CD4-positive, alpha-beta T cell treated with Interleukin-4 for 4 hours (primary cell): ENCODE measurements at regions not wholly inside any gene's neighbourhood (a gene's known extent, or its start where the extent isn't known, plus 50 kb on each side); places are given as distances from the start of the nearest gene placed in this dataset.
"Not testable (repeated sequence)": the region's sequence is repeated elsewhere in the genome, so short reads cannot be mapped to it uniquely, and the experiment has no call there.

Source experiments
- DNase-seq: peaks from one replicate; pipeline ENCODE4 v3.0.0-alpha.2; 2020

- no peak for DNase-seq
Measured at GRCh38 chr2:142827170-142827569, 50.3 kb upstream of the KYNU start.

- no peak for DNase-seq
Measured at GRCh38 chr2:142825861-142826260, 51.6 kb upstream of the KYNU start.

GRCh38 chr2:142824756-142825155 is 52.7 kb upstream of the KYNU start:
- DNase-seq, result no peak

GRCh38 chr2:142822190-142822589 is 55.3 kb upstream of the KYNU start:
- DNase-seq, result no peak

- DNase-seq, result no peak
Measured at GRCh38 chr2:142819411-142819810, 58.1 kb upstream of the KYNU start.

- DNase-seq, result no peak
Measured at GRCh38 chr2:142815375-142815774, 62.1 kb upstream of the KYNU start.

GRCh38 chr2:142813830-142814829 is 63.3 kb upstream of the KYNU start:
- DNase-seq, result no peak

GRCh38 chr2:142811644-142812043 is 65.8 kb upstream of the KYNU start:
- DNase-seq, result not testable (repeated sequence)

- no peak for DNase-seq
Measured at GRCh38 chr2:142805244-142805643, 72.2 kb upstream of the KYNU start.

- DNase-seq, result no peak
Measured at GRCh38 chr2:142803158-142803557, 74.3 kb upstream of the KYNU start.

GRCh38 chr2:142796588-142796987 is 80.9 kb upstream of the KYNU start:
- DNase-seq, result no peak

GRCh38 chr2:142796161-142796560 is 81.3 kb upstream of the KYNU start:
- no peak for DNase-seq

GRCh38 chr2:142794850-142795249 is 82.6 kb upstream of the KYNU start:
- no peak for DNase-seq

GRCh38 chr2:142792328-142792727 is 85.1 kb upstream of the KYNU start:
- not testable (repeated sequence) for DNase-seq

- no peak for DNase-seq
Measured at GRCh38 chr2:142791335-142791734, 86.1 kb upstream of the KYNU start.

GRCh38 chr2:142786918-142787702 is 90.4 kb upstream of the KYNU start:
- no peak for DNase-seq

- no peak for DNase-seq
Measured at GRCh38 chr2:142782942-142783443, 94.5 kb upstream of the KYNU start.

- no peak for DNase-seq
Measured at GRCh38 chr2:142781146-142781545, 96.3 kb upstream of the KYNU start.

- DNase-seq, result no peak
Measured at GRCh38 chr2:142778289-142778688, 99.2 kb upstream of the KYNU start.

GRCh38 chr2:142777742-142778141 is 99.7 kb upstream of the KYNU start:
- no peak for DNase-seq

GRCh38 chr2:142769761-142770160 is 107.7 kb upstream of the KYNU start:
- no peak for DNase-seq

- DNase-seq, result no peak
Measured at GRCh38 chr2:142767847-142768246, 109.6 kb upstream of the KYNU start.

GRCh38 chr2:142758973-142759372 is 118.5 kb upstream of the KYNU start:
- no peak for DNase-seq

- no peak for DNase-seq
Measured at GRCh38 chr2:142757111-142757510, 120.4 kb upstream of the KYNU start.
